SU-DHL-6 (cell line): ENCODE measurements at regions not wholly inside any gene's neighbourhood (a gene's known extent, or its start where the extent isn't known, plus 50 kb on each side); places are given as distances from the start of the nearest gene placed in this dataset.

Experiments
- EZH2phosphoT487 ChIP-seq: fragments of 200-600 bp; sonication (generic), shearing (Covaris generic); conservative IDR thresholded peaks from 2 replicates; pipeline ENCODE4 v1.6.1; 2018; ENCODE audit warnings: mild to moderate bottlenecking, antibody characterized with exemption, low read length, moderate library complexity, mixed read lengths
- TF ChIP-seq, protein P1 (sequence below): fragments of 200-600 bp; sonication (generic); IDR thresholded peaks from one replicate; pipeline ENCODE4 v1.5.1; 2017; ENCODE audit warnings: antibody characterized with exemption, mild to moderate bottlenecking, low read length, moderate library complexity; ENCODE audit not compliant: insufficient read depth, poor library complexity, severe bottlenecking

DNA sequence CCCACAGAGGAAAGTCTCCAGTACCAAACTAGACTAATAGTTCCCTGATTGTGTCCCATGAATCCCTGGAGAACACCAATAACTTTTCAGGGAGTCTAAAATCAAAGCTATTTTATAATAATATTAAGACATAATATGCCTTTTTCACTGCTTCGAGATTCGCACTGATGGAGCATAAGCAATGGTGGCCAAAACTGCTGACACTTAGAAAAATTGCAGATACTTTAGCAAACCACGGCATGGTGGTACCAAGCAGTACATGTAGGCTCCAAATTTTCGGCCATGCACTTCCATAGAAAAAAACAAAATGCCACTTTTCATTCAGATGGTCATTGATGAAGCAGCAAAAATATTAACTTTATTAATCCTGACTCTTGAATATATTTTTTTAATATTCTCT is 100.3 kb upstream of the PCSK1 start:
- TF ChIP-seq, protein P1, sequence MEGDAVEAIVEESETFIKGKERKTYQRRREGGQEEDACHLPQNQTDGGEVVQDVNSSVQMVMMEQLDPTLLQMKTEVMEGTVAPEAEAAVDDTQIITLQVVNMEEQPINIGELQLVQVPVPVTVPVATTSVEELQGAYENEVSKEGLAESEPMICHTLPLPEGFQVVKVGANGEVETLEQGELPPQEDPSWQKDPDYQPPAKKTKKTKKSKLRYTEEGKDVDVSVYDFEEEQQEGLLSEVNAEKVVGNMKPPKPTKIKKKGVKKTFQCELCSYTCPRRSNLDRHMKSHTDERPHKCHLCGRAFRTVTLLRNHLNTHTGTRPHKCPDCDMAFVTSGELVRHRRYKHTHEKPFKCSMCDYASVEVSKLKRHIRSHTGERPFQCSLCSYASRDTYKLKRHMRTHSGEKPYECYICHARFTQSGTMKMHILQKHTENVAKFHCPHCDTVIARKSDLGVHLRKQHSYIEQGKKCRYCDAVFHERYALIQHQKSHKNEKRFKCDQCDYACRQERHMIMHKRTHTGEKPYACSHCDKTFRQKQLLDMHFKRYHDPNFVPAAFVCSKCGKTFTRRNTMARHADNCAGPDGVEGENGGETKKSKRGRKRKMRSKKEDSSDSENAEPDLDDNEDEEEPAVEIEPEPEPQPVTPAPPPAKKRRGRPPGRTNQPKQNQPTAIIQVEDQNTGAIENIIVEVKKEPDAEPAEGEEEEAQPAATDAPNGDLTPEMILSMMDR, result no peak
- TF ChIP-seq EZH2phosphoT487, result no peak
